Fibroblast of the conjunctiva (primary cell): ENCODE measurements at regions not wholly inside any gene's neighbourhood (a gene's known extent, or its start where the extent isn't known, plus 50 kb on each side); places are given as distances from the start of the nearest gene placed in this dataset.
"Not testable (repeated sequence)": the region's sequence is repeated elsewhere in the genome, so short reads cannot be mapped to it uniquely, and the experiment has no call there.

Experiments
- DNase-seq: peaks from one replicate; pipeline ENCODE4 v3.0.0-alpha.2; 2010; ENCODE audit warnings: low read depth

DNA sequence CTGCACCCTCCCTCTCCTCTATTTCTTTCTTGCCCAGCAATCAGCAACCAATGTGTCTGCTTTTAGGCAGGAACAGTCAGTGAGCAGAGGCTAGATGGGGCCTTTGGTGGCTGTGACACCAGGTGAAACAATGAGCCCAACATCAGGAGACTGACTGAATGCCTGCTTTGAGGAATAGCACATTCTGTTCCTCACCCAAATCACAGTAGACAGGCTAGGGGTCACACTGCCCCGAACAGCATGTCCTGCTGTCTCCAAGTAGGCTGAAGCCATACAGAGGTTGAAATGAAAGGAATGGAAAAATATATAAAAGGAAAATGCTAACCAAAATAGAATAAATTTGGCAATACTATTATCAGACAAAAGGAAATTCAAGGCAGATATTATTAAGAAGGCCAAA is 122.5 kb upstream of the GDNF start:
- no peak for DNase-seq

DNA sequence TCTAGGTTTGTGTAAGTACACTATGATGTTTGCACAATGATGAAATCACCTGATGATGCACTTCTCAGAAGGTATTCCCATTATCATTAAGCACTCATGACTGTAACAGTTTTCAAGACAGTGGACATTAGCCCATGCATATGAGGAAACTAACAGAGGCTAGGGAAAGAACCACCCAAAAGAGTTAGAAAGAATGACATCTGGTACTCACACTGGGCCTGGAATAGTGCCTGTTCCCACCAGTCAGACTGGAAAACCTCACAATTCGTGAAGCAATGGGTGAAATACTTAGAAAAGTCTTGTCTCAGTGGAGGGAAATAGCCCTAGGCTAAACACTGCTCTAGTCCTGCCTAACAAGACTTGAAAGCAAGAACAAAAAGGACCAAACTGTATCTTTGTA is 117.4 kb upstream of the GDNF start:
- DNase-seq: no peak

DNA sequence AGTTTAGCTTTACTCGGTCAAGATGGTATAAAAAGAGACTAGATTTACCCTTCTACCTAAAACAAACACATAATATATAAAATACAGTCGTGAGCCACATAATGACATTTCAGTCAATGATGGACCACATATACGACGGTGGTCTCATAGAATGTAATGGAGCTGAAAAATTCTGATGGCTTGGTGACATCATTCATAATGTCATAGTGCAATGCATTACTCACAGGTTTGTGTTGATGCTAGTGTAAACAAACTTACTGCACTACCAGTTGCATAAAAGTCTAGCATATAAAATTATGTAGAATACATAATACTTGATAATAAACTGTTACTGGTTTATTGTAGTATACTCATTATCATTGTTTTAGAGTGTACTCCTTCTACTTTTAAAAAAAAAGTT is 115.9 kb upstream of the GDNF start:
- DNase-seq: no peak

DNA sequence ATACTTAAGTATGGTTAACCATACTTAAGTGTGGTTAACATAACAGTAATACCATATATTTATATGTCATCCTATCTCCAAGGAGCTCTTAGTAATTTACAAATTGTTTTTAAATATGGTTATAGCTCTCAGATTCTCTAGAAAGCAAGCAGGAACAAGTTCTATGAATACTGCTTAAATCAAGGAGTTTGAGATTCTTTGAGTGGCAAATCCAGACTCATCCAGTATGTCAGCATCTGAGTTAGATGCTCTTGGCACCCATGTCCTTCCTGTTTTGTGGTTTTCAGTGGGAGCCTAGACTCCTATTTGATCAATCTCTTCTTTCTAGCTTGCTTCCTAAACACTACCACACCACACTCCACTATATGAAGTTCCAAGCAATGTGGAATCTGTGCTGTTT is 114.7 kb upstream of the GDNF start:
- no peak for DNase-seq

DNA sequence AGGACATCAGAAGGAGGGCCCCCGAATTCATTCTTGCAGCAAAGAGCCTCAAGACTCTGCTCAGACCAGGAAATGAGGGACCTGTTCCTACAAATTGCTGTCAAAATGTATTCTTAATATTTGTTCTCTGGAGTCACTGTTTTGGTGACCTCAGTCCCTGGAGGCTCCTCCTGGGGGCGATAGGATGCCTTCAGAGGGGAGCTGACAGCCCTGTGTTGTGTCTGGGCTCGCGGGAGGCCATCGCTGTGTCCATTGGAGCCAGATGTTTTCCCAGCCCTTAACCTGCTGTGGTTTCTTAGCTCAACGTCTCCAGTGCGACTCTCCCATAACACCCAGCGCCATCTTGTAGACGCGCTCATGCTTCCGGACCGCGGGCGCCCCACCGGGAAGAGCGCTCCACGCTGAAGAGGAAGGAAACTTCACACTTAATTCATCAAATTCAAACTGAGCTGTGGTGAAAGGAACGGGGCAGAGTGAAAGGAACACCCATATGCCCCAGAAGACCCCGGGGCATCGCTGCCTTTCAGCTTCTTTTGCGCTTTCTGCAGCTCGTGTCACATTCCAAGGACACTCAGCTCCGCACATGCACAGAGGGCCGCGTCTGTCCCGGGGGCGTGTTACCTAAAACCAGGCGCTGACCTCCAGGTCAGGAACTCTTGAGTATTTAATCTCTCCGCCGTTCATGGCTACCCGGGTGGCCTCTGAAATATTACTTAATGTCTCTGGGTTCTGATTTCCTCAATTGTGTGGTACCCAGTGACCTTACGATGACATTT is 112.3 kb upstream of the GDNF start:
- DNase-seq: no peak

DNA sequence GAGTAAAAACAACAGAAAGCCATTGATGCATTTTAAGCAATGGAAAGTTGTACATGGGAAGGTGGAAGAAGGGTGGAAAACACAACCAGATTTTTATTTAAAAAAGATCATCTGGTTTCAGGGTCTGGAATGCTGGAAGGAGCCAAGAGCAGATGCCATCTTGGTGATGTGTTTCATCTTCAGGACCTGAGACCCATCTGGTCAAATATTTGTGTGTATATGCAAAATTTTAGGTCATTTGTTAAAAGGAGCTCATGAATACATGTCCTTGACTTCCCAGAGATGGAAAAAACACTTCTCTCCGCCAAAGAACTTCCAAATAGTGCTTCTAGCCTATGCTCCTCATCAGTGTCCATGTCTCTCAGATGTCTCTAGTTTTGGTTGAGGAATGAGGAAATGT is 110.6 kb upstream of the GDNF start:
- DNase-seq: no peak

DNA sequence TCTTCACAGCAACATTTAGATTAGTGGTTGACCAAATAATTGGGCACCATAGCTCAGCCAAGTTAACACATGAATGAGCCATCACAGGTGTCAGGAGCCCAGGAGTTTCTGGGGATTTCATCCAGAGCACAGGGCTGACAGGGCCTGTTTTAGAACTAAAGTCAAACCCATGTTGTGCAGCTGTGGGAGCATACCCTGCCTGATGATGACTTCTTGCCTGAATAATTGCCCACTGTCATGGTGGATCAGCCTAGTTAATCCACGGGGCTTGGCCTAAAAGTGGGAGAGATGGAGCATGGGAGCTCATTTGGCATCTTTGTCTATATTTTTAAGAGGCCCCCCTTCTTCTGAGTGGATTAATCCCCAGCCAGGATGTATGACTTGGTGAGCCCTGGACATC is 105.6 kb upstream of the GDNF start:
- DNase-seq: no peak

DNA sequence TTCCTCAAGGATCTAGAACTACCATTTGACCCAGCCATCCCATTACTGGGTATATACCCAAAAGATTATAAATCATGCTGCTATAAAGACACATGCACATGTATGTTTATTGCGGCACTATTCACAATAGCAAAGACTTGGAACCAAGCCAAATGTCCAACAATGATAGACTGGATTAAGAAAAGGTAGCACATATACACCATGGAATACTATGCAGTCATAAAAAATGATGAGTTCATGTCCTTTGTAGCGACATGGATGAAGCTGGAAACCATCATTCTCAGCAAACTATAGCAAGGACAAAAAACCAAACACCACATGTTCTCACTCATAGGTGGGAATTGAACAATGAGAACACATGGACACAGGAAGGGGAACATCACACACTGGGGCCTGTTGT is 103.3 kb upstream of the GDNF start:
- not testable (repeated sequence) for DNase-seq

DNA sequence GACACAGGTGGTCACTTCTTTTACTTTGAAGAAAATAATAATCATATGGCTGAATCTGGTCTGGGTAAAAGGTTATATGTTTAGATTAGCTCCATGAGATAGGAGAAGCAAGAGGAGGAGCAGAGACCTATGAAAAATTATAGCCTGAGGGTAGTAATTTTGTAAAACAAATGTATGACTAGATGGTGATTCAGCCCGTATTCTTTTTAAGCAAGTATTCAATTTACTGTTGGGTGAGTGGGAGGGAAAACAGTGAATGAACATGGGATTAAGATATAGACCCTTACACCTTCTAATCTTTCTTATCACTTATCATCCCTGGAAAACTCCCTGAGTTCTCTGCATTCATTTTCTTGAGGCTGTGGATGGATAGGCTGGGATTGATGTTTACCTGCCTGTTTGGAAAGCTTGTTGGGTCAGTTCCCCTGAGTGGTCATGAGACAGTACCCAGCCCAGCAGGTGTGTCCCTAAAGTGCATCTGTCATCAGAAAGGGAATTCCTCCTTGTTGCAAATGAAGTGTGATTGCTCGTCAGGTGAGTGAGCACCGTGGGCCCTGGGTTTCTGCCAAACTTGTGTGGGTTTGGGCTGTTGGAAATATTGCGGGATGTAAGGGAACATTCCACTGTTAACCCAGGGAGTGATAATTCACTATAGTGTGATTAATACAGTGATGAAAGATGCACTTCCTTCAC is 101.2 kb upstream of the GDNF start:
- DNase-seq: no peak

DNA sequence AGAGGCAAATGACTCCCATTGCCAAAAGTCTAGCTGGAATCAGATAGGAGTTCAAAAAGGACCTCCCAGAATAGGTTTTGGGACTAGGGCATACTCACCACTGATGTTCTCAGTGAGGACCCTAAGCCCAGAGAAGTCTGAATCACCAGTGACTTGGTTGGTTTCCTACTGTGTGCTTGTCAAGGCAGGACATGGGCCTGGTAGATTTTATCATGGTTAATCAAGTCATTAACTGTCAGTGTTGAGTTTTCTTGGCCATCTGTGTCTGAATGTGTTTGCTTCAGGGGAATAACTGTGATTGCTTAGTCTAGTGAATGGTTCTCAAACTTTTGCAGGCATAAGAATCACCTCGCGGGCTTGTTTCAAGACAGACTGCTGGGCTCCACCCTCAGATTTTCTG is 99.0 kb upstream of the GDNF start:
- DNase-seq: no peak

DNA sequence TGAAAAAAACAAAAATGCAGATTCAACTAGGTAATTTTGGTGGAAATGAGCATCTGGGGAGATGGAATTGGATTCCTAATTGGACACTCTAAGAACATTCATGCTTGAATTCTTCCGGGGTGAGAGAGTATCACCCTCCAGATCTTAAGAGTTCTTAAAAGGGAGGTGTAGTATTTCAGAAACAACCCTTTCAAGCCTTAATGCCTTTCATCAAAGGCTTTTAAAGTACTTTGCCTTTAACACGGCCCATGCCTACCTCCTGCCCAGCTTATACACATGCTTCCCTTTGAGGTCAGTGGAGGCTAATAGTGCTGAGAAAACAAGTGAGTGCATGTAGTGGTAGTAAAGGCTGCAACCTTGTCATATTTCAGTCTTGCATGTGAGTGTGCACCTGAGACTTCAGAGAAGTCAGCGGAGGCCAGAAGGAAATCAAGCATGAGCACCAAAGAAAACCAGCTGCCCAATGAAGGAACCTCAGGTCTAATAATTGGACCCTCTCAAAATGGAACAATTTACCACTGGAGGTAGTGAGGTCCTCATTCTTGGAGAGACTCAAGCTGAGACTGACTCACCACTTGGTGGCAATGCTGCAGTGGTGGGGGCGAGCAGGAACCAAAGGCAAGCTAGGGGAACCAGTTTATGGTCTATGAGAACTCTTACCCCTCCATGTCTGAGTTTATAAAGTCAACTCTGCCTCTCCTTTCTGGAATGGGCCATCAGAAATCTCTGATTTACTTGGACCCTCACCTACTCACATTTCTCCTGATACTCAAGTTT is 98.4 kb upstream of the GDNF start:
- no peak for DNase-seq

DNA sequence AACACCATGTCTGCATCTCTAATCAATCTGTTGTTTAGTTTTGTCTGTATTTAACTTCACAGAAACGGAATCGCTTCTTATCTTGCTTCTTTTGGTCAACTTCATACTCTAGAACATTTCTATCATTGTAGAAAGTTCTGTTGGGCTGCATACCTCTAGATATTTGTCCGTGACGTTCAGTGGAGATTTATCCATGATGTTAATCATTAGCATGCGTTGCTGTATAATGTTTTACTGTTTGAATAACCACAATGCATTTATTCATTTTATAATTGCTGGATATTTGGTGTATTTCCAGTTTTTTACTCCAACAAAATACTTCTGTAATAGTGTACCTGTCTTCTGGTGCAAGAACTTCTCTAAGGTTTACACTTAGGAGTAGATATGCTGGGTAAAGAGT is 96.2 kb upstream of the GDNF start:
- DNase-seq: no peak

DNA sequence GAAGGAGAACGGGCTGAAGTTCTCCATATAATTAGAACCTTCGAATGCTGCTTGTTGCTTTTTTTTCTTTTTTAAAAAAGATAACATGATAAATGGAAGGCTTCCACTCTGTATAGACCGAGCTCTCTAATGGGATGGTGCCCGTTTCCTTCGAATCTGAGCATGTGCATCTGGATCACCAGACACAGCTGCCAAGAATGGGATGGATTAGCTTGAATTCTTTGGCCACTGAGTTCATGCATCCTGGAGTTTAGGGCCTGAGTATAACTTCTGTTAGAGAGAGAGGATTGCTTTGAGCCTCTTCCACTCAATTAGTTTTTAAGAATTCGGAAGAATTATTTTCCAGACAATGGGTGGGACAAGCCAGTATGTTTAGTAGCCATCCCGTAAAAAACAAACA is 93.7 kb upstream of the GDNF start:
- DNase-seq: no peak

DNA sequence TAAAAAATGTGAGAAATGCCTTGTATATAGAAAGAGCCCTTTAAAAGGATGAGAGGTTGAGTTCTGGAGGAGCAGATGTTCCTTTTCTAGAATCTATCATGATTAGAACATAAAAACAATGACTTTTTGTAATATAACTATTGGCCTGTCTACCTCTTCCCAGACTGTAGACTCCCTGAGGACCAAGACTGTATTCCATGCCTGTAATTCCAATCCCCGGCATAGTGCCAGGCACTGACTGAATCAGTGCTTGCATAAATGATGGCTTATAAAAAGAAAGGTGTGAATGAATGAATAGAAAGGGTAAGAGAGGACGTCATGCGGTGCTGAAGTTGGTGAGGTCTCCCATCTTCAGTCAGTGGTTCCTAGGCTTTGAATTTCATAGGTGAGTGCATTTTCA is 92.6 kb upstream of the GDNF start:
- no peak for DNase-seq

DNA sequence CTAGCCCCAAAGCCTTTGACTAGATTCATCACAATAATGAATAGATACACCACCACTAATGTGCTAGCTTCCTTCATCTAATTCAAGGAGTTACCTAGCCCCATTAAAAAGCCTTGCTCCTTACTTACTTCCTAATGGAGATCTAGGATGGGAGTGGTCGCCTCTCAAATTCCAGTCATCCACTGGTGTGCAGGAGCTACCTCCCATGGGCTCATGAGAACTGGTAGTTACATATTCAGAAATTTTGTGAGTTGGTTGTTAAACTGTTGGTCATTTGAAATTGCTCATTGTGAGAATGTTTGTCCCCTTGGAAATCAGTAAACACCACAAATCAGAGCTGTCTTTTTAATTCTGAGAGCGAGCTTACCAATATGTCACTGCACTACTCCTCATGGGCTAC is 91.7 kb upstream of the GDNF start:
- no peak for DNase-seq

DNA sequence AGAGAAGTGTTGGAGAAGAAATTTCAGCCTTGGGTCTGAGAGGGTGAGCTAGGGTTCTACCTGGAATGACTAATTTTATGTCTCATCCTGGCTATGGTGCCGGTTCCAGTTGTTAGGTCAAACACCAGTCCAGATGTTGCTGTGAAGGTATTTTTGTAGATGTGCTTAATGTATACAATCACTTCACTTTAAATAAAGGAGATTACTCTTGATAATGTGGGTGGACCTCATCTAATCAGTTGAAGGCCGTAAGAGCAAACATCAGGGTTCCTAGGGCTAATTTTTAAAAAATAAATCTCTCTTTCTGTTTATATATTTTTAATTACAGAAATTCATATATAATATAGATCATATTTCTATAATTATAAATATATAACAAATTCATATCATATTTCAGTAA is 90.5 kb upstream of the GDNF start:
- DNase-seq: no peak

DNA sequence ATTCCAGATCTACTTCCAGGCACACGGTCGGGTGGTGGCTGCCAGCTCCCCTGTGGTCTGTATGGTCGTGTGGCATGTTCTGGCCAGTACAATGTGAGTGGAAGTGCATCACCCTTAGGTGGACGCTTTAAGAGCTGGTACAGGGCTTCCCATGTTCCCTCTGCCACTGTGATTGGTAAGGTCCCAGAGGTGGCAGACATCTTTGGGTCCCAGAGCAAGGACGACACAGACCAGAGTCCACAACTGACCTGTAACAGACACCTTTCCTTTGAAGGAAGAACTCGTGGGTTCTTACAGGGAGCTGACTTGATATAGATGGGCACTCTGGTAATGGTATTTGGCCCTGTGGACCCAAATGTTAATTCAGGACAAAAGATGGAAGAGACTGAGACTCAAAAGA is 90.0 kb upstream of the GDNF start:
- no peak for DNase-seq

DNA sequence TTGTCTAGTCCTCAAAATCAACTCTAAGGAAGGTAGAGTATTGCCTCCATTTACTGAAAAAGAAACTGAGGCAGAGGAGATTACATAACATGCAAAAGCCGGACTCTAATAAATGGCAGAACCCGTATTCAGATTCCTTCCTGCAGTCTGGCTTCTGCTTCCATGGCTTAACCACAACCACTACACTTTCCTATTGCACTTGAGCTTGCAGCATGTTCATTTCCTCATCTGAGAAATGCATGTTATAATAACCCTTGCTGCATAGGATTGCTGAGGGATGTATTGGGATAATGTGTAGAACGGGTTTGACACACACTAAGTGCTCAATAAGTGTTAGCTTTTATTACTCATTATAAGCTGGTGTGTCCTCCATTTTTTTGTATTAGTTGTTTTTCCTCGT is 87.9 kb upstream of the GDNF start:
- DNase-seq: not testable (repeated sequence)

DNA sequence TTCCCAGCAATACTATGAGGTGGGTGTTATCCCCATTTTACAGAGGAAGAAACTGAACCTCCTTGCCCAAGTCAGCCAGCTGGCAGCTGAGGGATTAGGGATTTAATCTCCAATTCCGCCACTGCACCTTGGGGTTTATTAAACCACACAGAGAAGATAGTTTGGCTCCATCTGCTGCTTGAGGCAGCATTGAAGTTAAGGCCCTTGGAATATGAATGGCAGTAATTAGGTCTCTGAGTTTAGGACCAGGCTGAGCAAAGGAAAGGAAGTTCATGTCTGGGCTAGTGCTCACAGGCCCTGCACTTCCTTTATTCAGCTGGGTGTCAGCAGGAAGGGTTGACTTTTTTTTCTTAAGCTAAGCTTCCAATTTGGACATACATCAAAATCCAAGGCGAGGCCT is 86.9 kb upstream of the GDNF start:
- no peak for DNase-seq

DNA sequence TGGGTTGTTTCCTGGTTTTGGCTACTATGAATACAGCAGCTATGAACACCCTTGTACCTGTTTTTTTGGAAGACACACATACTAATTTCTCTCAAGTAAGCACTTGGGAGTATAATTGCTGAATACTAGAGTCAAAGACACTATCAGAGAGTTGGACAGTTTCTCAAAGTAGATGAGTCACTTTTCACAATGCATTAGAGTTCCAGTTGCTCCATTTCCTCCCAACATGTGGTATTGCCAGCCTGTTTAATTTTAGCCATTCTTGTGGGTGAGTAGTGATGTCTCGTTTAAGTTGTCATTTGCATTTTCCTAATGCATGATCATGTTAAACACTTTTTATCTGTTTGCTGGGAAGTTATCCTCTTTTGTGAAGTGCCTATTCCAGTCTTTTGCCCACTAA is 81.6 kb upstream of the GDNF start:
- DNase-seq: no peak

DNA sequence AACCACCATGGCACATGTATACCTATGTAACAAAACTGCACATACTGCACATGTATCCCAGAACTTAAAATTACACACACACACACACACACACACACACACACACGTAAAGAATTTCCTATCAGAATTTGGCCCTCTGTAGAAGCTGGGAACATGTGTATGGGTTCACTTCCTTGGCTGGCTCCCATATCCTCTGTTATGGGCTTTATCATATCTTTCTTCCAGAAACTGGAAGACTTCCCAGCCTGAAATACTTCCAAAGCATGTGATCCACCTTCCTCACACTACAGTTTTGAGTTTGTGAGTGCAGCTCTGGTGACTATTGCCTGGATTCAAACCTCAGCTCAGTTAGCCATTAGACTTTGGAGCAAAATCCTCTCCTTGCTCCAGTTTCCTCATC is 78.6 kb upstream of the GDNF start:
- no peak for DNase-seq

DNA sequence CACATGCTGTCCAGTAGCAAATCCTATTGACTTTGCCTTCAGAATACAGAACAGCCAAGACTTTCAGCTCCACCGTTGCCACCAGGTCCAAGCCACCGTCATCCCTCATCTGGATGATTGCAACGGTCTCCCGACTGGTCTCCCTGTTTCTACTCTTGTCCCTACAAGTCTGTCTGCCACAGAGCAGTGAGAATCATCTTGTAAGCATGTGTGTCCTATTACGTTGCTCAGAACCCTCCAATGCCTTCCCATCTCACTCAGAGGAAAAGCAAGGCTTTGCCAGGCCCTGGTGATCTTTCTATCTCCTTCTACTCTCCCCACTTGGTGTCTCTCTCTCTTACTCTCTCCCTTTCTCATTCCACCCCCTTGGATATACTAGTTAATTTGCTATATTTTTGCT is 76.7 kb upstream of the GDNF start:
- DNase-seq: no peak

DNA sequence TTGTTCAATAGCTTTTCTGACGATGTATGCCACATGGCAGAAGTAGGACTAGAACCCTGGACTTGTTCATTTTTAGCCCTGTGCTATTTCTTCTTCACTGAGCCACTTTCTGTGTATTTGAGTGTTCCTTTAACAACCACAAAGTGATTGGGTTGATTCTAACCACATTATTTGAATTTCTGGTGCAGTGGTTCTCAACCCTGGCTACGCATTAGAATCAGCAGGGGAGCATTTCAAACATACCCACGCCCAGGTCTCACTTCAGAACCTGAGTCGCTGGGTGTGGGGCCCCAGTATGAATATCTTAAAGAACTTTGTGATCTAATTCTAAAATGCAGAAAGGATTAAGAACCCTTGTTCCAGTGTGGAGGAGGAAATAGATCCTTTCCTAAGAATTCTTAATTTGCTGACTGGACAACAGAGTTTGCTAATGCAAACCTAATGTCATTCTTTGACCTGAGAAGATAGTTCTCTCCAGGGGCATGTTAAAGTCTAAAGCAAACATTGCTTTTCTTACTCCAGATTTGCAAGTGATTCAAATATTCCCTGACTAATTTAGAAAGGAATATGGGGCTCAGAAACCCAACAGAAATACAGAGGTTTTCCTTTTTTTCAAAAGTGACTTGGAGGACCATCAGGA is 75.4 kb upstream of the GDNF start:
- DNase-seq: no peak
